ENCODE measurements at regions not wholly inside any gene's neighbourhood (a gene's known extent, or its start where the extent isn't known, plus 50 kb on each side); places are given as distances from the start of the nearest gene placed in this dataset.
A peak's percentile ranks its signal among the peaks of the same experiment; 100 is the strongest.

- DNase-seq = no peak
- in situ Hi-C loops (cut with MboI; ENCODE audit: low pct_ligation_motif_present in 1 of 4, low pct_unique_long_range_greater_than_20kb in 1 of 4, low sequenced_read_pairs in 3 of 4) = no loop called here
Measured at GRCh38 chr6:54058236-54058635, 53.0 kb upstream of the MLIP start.

GRCh38 chr6:54059683-54060082 lies 51.6 kb upstream of the MLIP start:
- H3K27ac ChIP-seq = peak overlapping the region in 1 of 4 donors; percentile 20
- 77 to 81% methylated on average over 2 of the region's 2 CpGs for WGBS, 2 donors (ENCODE audit: low coverage in 1 of 2)
- no peaks in the 10 kb centered on the region for H3K27me3 ChIP-seq
- no peaks in the 10 kb centered on the region for H3K36me3 ChIP-seq
- in situ Hi-C loops (cut with MboI; ENCODE audit: low pct_ligation_motif_present in 1 of 4, low pct_unique_long_range_greater_than_20kb in 1 of 4, low sequenced_read_pairs in 3 of 4) = no loop called here
- H3K9me3 ChIP-seq = no peaks in the 10 kb centered on the region
- no peak overlapping the region for H3K4me3 ChIP-seq
- no peak for TF ChIP-seq POLR2AphosphoS5 (IDR thresholded peaks at IDR 0.05)
- no peak for TF ChIP-seq EP300 (IDR thresholded peaks at IDR 0.05; ENCODE audit: low read depth)
- TF ChIP-seq POLR2A (IDR thresholded peaks at IDR 0.05) = no peak
- TF ChIP-seq CTCF (IDR thresholded peaks at IDR 0.05) = no peak
- intact Hi-C loops (cut with DNase I; ENCODE audit: low total_unique reads) = no loop called here
- no peak for DNase-seq
- H3K4me1 ChIP-seq = peaks cover 3 to 48% (median 14%) of the 10 kb centered on the region in 4 donors

More at GRCh38 chr6:54058236-54058635, 53.0 kb upstream of the MLIP start:
- Histone ChIP-seq H3K4me1 (peaks cover 3 to 57% (median 20%) of the 10 kb centered on the region in 4 donors), H3K4me3 (no peak overlapping the region), H3K9me3 (no peaks in the 10 kb centered on the region), H3K27me3 (no peaks in the 10 kb centered on the region), H3K36me3 (no peaks in the 10 kb centered on the region), H3K27ac (no peak overlapping the region)
- no peak for TF ChIP-seq EP300 (IDR thresholded peaks at IDR 0.05; ENCODE audit: low read depth)
- no peak for TF ChIP-seq CTCF (IDR thresholded peaks at IDR 0.05)
- TF ChIP-seq POLR2AphosphoS5 (IDR thresholded peaks at IDR 0.05) = no peak
- TF ChIP-seq POLR2A (IDR thresholded peaks at IDR 0.05) = no peak
- intact Hi-C loops (cut with DNase I; ENCODE audit: low total_unique reads) = no loop called here

GRCh38 chr6:54060286-54060685 lies 51.0 kb upstream of the MLIP start:
- H3K36me3 ChIP-seq = no peaks in the 10 kb centered on the region
- no peak for DNase-seq
- H3K4me3 ChIP-seq = no peak overlapping the region
- in situ Hi-C loops (cut with MboI; ENCODE audit: low pct_ligation_motif_present in 1 of 4, low pct_unique_long_range_greater_than_20kb in 1 of 4, low sequenced_read_pairs in 3 of 4) = no loop called here
- TF ChIP-seq POLR2A (IDR thresholded peaks at IDR 0.05) = no peak
- no peak for TF ChIP-seq POLR2AphosphoS5 (IDR thresholded peaks at IDR 0.05)
- no peak for TF ChIP-seq CTCF (IDR thresholded peaks at IDR 0.05)
- TF ChIP-seq EP300 (IDR thresholded peaks at IDR 0.05; ENCODE audit: low read depth) = no peak
- H3K27me3 ChIP-seq = no peaks in the 10 kb centered on the region
- intact Hi-C loops (cut with DNase I; ENCODE audit: low total_unique reads) = no loop called here
- no peaks in the 10 kb centered on the region for H3K9me3 ChIP-seq
- H3K27ac ChIP-seq = no peak overlapping the region
- WGBS, 2 donors (ENCODE audit: low coverage in 1 of 2) = 70 to 96% methylated on average over 2 of the region's 2 CpGs
- H3K4me1 ChIP-seq = peaks cover 3 to 43% (median 13%) of the 10 kb centered on the region in 4 donors

Small RNA genes lying in the stretch of these regions (small RNA-seq; reads per million reads assigned to genes)
- gene ERHP2 = 0 reads per million in 4 donors
